DMS153 treated with DMSO at 0.1 percent for 48 hours (cell line): ENCODE measurements at regions not wholly inside any gene's neighbourhood (a gene's known extent, or its start where the extent isn't known, plus 50 kb on each side); places are given as distances from the start of the nearest gene placed in this dataset.

Experiments used
- DNase-seq: peaks from one replicate; lab custom pipeline; 2025; ENCODE audit not compliant: unreplicated experiment; lab: John Stamatoyannopoulos, UW

GRCh38 chr6:163630572-163630971 is 216.1 kb downstream of the QKI start:
- no peak for DNase-seq

- no peak for DNase-seq
These were observed 215.6 kb downstream of the QKI start for GRCh38 chr6:163630096-163630495.
